Thoracic aorta (tissue), 2 donors: ENCODE measurements at regions not wholly inside any gene's neighbourhood (a gene's known extent, or its start where the extent isn't known, plus 50 kb on each side); places are given as distances from the start of the nearest gene placed in this dataset.

Experiments
- ATAC-seq: fragments of 150-250 bp; one replicate; pipeline ENCODE4 v1.8.0; 2017; ENCODE audit warnings: low read depth; ENCODE audit not compliant: insufficient number of reproducible peaks, low FRiP score
- DNase-seq: peaks from one replicate; pipeline ENCODE4 v3.0.0-alpha.2; 2020; ENCODE audit warnings: low spot score
- H3K27ac ChIP-seq, 2 donors: fragments of 200-600 bp; sonication (generic); 1 replicate in 1 of 2; 2 replicates in 1 of 2; pipeline ENCODE4 v1.5.1; 2016; ENCODE audit warnings: mild to moderate bottlenecking in 2 of 2, moderate library complexity in 2 of 2
- H3K27me3 ChIP-seq: fragments of 200-600 bp; sonication (generic); replicated peaks from 2 replicates; pipeline ENCODE4 v1.6.0; 2016; ENCODE audit warnings: mild to moderate bottlenecking; ENCODE audit not compliant: insufficient read depth
- H3K36me3 ChIP-seq: fragments of 200-600 bp; sonication (generic); one replicate; pipeline ENCODE4 v1.5.1; 2016
- H3K4me1 ChIP-seq, 2 donors: fragments of 200-600 bp; sonication (generic); 1 replicate in 1 of 2; 2 replicates in 1 of 2; pipeline versions ENCODE4 v1.5.1 to v1.6.0; 2016; ENCODE audit warnings: low read depth in 2 of 2, mild to moderate bottlenecking in 1 of 2; ENCODE audit not compliant: control insufficient read depth in 1 of 2
- H3K4me3 ChIP-seq: fragments of 200-600 bp; sonication (generic); 2 replicates; pipeline ENCODE4 v1.5.1; 2016; ENCODE audit warnings: mild to moderate bottlenecking
- H3K9me3 ChIP-seq: fragments of 200-600 bp; sonication (generic); 2 replicates; pipeline ENCODE4 v1.5.1; 2016
- TF ChIP-seq, protein P1 (sequence below): fragments of 200-600 bp; sonication (generic); IDR thresholded peaks from one replicate; pipeline ENCODE4 v1.5.1; 2019; ENCODE audit warnings: antibody characterized with exemption

DNA sequence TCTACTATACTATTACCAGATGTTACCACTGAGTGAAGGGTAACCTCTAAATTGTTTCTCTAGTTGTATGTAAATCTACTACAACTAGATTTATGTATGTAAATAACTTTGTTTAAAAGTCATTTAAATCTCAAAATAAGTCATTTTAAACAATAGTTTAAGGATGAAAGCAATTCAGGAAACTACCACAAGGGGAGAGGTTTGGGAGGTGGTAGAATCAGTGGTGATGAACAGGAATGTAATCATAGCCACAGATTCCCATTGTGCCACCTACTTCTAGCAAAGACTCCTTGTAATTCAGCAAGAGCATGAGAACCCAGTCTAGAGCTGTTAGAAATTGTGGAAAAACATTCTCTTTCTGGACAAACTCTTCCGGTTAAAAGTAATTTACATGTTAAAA lies 234.6 kb downstream of the SLC7A11 start:
- no peak for ATAC-seq
- Histone ChIP-seq H3K9me3 (no peaks in the 10 kb centered on the region), H3K4me1 (no peaks in the 10 kb centered on the region), H3K27me3 (no peaks in the 10 kb centered on the region), H3K27ac (no peak overlapping the region), H3K36me3 (no peaks in the 10 kb centered on the region), H3K4me3 (no peak overlapping the region)
- TF ChIP-seq, protein P1, sequence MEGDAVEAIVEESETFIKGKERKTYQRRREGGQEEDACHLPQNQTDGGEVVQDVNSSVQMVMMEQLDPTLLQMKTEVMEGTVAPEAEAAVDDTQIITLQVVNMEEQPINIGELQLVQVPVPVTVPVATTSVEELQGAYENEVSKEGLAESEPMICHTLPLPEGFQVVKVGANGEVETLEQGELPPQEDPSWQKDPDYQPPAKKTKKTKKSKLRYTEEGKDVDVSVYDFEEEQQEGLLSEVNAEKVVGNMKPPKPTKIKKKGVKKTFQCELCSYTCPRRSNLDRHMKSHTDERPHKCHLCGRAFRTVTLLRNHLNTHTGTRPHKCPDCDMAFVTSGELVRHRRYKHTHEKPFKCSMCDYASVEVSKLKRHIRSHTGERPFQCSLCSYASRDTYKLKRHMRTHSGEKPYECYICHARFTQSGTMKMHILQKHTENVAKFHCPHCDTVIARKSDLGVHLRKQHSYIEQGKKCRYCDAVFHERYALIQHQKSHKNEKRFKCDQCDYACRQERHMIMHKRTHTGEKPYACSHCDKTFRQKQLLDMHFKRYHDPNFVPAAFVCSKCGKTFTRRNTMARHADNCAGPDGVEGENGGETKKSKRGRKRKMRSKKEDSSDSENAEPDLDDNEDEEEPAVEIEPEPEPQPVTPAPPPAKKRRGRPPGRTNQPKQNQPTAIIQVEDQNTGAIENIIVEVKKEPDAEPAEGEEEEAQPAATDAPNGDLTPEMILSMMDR, result no peak
- DNase-seq, result no peak

DNA sequence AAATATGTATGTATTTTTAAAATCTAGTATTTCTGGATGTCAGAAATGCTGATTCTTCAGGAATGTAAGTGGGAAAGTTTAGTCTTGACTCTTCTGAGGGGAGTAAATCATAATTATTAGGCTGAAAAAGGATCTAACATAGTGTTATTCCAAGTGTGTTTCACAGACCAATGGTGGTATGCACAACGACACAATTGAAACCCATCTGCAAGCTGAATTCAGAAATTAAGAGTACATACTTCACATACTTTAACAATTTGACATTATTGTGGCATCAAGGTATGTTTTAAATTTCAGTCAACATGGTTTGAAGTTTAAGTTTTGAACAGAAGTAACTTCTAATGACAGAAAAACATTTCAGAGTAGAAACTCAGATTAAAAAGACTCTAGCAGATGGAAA lies 236.7 kb downstream of the SLC7A11 start:
- Histone ChIP-seq H3K9me3 (no peaks in the 10 kb centered on the region), H3K27ac (no peak overlapping the region), H3K4me1 (no peaks in the 10 kb centered on the region), H3K27me3 (no peaks in the 10 kb centered on the region), H3K4me3 (no peak overlapping the region), H3K36me3 (no peaks in the 10 kb centered on the region)
- TF ChIP-seq, protein P1, result no peak
- DNase-seq (no peak), ATAC-seq (no peak)

DNA sequence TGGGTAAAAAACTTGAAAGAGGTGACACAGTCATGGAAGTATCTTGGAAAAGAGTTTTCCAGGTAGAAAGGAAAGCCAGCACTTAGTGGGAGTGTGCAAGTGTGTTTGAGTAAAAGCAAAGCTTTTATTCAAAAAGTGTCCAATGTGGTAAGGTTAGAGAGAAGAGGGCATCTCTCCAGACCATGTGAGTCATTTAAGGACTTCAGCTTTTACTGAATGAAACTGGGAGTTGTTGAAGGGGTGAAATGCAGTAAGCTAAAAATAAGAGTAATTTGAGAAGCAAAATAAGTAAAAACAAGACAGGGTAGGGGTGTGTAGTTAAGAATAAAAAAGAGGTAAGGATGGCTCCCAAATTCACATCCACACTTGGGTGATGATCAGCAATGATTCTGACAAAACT lies 238.9 kb downstream of the SLC7A11 start:
- H3K4me3 ChIP-seq, result no peak overlapping the region
- no peaks in the 10 kb centered on the region for H3K36me3 ChIP-seq
- H3K4me1 ChIP-seq, result no peaks in the 10 kb centered on the region
- no peaks in the 10 kb centered on the region for H3K9me3 ChIP-seq
- DNase-seq, result no peak
- H3K27me3 ChIP-seq, result no peaks in the 10 kb centered on the region
- TF ChIP-seq, protein P1, result no peak
- no peak overlapping the region for H3K27ac ChIP-seq
- no peak for ATAC-seq

DNA sequence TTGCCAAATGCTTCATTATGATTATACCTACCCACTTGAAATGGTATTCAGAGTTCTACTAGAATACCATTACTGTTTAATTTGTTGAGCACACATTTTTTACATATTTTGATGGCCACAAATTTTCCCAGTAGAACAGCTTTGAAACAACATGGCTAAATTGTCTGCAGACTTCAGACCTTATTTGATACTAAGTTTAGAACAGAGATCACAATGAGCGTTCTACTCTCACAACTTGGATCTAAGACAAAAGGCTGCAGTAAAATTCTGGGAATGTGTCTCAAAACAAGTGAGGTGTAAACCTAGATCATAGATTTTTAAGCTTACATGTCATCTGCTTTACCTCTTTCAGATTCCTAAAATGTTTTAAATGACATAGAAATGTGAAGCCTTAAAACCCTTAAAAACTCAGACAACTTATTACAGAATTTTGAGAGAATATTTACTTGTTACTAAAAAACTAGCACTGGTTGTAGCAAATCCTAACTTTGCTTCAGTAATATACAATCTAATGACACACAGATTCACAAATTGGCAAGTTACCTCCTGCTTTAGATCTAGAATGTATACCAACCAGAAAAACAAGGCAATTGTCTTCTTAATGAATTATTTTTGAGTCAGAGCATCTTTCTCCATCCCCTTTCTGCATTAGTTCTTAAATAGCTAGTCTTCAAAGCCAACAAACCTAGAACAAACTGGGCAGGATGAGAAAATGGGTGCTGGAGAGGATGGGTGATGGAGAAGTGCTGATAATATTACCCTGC lies 243.3 kb downstream of the SLC7A11 start:
- Histone ChIP-seq H3K9me3 (no peaks in the 10 kb centered on the region), H3K27me3 (no peaks in the 10 kb centered on the region), H3K4me1 (no peaks in the 10 kb centered on the region), H3K36me3 (no peaks in the 10 kb centered on the region), H3K4me3 (no peak overlapping the region), H3K27ac (no peak overlapping the region)
- TF ChIP-seq, protein P1, result no peak
- no peak for ATAC-seq
- DNase-seq, result no peak

DNA sequence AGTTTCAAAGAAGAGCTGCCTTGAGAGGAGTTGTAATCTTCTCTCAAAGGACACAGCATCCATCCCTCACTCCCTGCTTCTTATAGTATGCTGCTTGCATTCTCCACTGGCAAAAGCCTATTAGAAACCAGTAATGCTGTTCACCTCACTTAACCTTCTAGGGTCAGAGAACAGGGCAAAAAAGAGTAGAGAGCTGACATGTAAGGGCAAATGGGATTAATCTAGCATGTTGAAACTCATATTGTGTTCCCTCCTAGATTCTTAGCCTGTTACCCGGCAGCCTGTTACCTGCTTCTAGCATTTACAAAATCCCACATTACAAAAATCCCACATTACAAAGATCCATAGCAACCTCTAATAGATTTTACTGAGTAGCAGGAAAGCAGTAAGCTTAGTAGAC lies 244.7 kb downstream of the SLC7A11 start:
- Histone ChIP-seq H3K27me3 (no peaks in the 10 kb centered on the region), H3K36me3 (no peaks in the 10 kb centered on the region), H3K4me3 (no peak overlapping the region), H3K4me1 (no peaks in the 10 kb centered on the region), H3K27ac (no peak overlapping the region), H3K9me3 (no peaks in the 10 kb centered on the region)
- TF ChIP-seq, protein P1, result no peak
- DNase-seq, result no peak
- no peak for ATAC-seq
